Activated naive CD8-positive, alpha-beta T cell treated with anti-CD3 and anti-CD28 coated beads, Interleukin-2, amount 50 U/mL, for 24 hours (primary cell): ENCODE measurements at regions not wholly inside any gene's neighbourhood (a gene's known extent, or its start where the extent isn't known, plus 50 kb on each side); places are given as distances from the start of the nearest gene placed in this dataset.
"Not testable (repeated sequence)": the region's sequence is repeated elsewhere in the genome, so short reads cannot be mapped to it uniquely, and the experiment has no call there.

ENCODE experiments used
- ATAC-seq: fragments of 150-1000 bp; cut with Tn5 transposase; one replicate; pipeline ENCODE4 v1.10.0; 2021
- DNase-seq: peaks from one replicate; pipeline ENCODE4 v3.0.0; 2021
- H3K27ac Mint-ChIP-seq: one replicate; pipeline ENCODE4 v1.8.0; 2021; ENCODE audit warnings: mild to moderate bottlenecking, mixed read lengths
- H3K27me3 Mint-ChIP-seq: one replicate; pipeline ENCODE4 v1.8.0; 2021; ENCODE audit warnings: mixed read lengths
- H3K36me3 Mint-ChIP-seq: one replicate; pipeline ENCODE4 v1.8.0; 2021; ENCODE audit warnings: low read depth, mixed read lengths
- H3K4me1 Mint-ChIP-seq: one replicate; pipeline ENCODE4 v1.8.0; 2021; ENCODE audit warnings: mixed read lengths
- H3K4me3 Mint-ChIP-seq: one replicate; pipeline ENCODE4 v1.8.0; 2021; ENCODE audit warnings: mild to moderate bottlenecking, moderate library complexity, mixed read lengths
- H3K9me3 Mint-ChIP-seq: one replicate; pipeline ENCODE4 v1.8.0; 2021; ENCODE audit warnings: mixed read lengths

DNA sequence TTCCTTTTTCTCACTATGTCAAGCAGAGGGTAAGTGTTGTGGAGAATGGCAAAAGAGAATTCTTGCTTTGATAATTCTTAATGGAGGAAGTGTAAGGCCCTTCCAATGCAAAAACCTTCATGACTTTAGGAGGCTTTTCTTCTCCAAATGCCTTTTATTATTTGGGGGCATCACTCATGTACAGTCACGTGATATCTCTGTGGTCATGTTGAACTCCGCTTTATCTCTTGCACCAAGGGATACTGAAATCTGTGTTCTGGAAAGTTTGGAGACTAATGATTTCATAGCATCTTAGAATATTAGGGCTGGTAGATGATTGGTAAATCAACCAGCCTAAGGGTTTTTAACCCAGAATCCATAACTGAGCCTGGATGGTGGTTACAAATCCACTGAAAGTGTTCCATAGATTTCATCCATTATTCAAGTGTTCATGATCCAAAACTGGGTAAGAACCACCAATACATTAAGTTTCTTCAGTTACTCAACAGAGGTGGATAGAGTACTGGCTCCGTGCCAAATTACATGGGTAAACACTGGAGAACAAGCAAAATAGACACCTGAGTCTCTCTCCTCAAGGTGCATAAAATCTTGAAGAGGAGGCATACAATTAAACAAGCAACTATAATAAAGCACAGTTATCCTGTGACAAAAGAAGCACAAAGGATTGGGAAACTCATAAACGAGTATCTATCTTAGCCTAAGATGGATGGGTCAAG is 169.6 kb upstream of the EPHA4 start:
- H3K36me3 Mint-ChIP-seq: no peaks in the 10 kb centered on the region
- H3K4me1 Mint-ChIP-seq: no peaks in the 10 kb centered on the region
- no peak for DNase-seq
- H3K9me3 Mint-ChIP-seq: peaks cover 15% of the 10 kb centered on the region
- H3K27ac Mint-ChIP-seq: no peak overlapping the region
- no peaks in the 10 kb centered on the region for H3K27me3 Mint-ChIP-seq
- ATAC-seq: no peak
- no peak overlapping the region for H3K4me3 Mint-ChIP-seq

DNA sequence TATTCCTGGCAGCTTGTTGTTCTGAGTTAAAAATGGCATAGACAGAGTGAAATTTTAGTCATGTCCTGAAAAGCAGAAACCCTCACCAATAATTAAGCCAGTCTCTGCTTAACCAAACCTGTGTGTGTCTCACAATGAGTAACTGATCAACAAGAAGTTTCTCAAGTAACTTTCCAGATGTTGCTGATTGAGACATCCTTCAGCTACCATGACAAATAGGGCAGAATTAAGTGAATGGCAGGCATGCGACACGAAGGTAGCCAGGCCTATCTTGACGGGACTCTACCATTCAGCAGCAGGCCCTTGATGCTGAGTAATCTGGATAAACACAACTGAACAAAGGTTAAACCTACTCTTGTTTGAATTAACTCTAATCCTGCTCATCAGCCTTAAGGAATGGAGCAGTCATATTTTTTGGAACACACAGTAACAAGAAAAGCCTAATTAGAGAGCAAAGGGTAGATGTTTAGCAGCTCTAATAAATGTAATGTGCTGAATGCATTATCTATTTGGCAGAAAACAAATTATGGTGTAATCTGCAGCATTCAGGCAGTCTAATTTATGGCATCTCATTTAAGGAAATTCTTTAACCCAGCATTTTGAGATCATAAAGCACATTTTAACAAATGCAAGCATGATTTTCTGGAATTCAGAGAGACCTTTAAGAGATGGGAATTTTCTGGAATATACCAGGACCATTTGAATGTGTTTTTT is 159.5 kb upstream of the EPHA4 start:
- Mint-ChIP-seq H3K9me3 (peaks cover 5% of the 10 kb centered on the region), H3K4me3 (no peak overlapping the region), H3K36me3 (no peaks in the 10 kb centered on the region), H3K27ac (no peak overlapping the region), H3K27me3 (no peaks in the 10 kb centered on the region), H3K4me1 (no peaks in the 10 kb centered on the region)
- no peak for DNase-seq
- ATAC-seq: no peak

DNA sequence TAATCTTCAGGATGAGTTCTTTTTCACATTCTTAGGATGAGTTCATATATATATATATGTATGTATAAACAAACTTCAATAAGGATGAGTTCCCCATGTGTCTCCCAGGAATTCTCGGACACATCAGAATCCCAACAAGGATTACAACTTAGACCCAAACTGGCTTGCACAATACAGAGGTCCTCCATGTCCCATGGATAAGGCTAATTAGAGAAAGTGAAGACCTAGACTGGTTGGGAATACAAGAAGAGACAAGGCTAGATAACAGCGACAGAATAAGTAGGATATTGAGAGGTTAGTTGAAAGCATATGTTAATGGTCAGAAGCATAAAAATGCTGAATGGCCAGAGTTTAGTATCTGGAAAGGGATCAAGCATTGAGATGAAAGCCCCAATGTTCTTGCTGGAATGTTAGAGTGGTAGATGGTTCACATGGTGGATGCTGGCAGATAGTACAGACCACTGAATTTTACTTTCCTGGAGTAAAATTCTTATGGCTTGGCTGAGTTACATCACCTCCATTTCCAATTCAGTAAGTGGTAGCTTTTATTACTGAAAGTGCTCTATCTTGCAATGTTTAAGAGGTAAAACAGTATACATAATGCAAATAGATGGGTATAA is 154.9 kb upstream of the EPHA4 start:
- H3K27me3 Mint-ChIP-seq: no peaks in the 10 kb centered on the region
- no peak for ATAC-seq
- H3K27ac Mint-ChIP-seq: no peak overlapping the region
- H3K36me3 Mint-ChIP-seq: no peaks in the 10 kb centered on the region
- no peaks in the 10 kb centered on the region for H3K4me1 Mint-ChIP-seq
- no peak overlapping the region for H3K4me3 Mint-ChIP-seq
- peaks cover 20% of the 10 kb centered on the region for H3K9me3 Mint-ChIP-seq
- no peak for DNase-seq

DNA sequence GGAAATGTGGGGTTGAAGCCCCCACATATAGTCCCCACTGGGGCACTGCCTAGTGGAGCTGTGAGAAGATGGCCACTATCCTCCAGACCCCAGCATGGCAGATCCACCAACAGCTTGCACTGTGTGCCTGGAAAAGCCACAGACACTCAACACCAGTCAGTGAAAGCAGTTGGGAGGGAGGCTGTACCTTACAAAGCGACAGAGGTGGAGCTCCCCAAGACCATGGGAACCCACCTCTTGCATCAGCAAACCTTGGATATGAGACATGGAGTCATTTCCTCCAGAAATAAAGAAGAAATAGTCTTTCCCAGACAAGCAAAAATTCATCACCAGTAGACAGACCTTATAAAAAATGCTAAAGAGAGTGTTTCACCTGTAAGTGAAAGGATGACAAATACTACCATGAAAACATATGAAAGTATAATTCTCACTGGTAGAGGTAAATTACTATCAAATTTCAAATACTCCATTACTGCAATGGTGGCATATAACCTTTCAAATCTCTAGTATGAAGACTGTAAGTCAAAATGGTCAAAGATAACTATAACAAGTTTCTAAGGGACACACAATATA is 152.6 kb upstream of the EPHA4 start:
- no peaks in the 10 kb centered on the region for H3K27me3 Mint-ChIP-seq
- DNase-seq: peak; percentile 2
- no peaks in the 10 kb centered on the region for H3K36me3 Mint-ChIP-seq
- peaks cover 20% of the 10 kb centered on the region for H3K9me3 Mint-ChIP-seq
- no peak for ATAC-seq
- no peak overlapping the region for H3K27ac Mint-ChIP-seq
- no peak overlapping the region for H3K4me3 Mint-ChIP-seq
- no peaks in the 10 kb centered on the region for H3K4me1 Mint-ChIP-seq

DNA sequence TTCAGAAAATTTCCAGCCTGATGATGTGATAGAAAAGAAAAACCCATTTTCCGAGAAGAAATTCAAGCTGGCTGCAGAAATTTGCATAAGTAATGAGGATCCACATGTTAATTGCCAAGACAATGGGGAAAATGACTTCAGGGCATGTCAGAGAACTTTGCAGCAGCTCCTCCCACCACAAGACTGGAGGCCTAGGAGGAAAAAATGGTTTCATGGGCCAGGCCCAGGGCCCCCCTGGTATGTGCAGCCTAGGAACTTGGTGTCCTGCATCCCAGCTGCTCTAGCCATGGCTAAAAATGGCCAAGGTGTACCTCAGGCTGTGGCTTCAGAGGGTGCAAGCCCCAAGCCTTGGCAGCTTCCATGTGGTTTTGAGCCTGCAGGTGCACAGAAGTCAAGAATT is 152.0 kb upstream of the EPHA4 start:
- DNase-seq, H3K27ac Mint-ChIP-seq, ATAC-seq, H3K27me3 Mint-ChIP-seq, H3K36me3 Mint-ChIP-seq, H3K4me1 Mint-ChIP-seq, H3K4me3 Mint-ChIP-seq: not testable (repeated sequence)
- peaks cover 23% of the 10 kb centered on the region for H3K9me3 Mint-ChIP-seq

DNA sequence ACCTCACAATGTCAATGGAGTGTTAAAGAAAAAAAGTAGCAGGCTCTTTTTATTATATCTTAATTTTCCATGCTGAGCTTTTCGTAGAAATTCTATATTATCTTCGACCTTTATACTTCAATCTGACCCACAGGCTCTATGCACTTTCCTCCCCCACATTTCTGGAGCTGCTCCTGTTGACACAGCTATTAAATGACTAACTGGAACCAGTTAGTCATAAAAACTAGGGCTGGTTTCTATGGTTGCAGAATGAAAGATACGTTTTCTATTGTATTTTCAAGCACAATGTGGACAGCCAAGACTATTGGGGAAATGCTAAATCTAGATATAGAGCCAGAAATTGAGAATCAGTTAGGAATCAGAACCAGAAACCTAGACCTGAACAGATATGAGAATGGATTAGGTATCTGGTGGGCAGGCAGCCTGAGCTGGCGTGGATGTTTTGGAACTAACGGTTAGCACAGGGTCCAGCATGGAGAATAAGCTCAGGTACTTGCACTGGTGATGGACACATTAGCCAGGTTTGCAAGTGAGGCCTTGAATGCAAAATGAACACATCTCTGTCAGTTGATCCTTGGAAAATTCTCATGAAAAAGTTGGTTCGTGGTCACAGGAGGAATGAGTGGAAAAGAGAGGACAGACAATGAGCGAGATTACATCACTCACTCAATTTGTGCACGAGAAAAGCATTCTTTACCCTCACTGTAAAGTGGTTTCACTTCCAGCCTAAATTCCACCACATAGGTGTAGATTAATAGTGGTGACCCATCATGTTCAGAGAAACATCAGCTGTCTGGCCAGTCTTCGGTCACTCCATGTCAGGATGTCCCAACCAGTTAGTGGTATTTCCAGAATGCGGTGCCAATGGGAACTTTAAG is 144.6 kb upstream of the EPHA4 start:
- H3K36me3 Mint-ChIP-seq: no peaks in the 10 kb centered on the region
- no peak overlapping the region for H3K4me3 Mint-ChIP-seq
- no peaks in the 10 kb centered on the region for H3K4me1 Mint-ChIP-seq
- H3K27me3 Mint-ChIP-seq: no peaks in the 10 kb centered on the region
- peaks cover 5% of the 10 kb centered on the region for H3K9me3 Mint-ChIP-seq
- H3K27ac Mint-ChIP-seq: no peak overlapping the region
- DNase-seq (no peak), ATAC-seq (no peak)

DNA sequence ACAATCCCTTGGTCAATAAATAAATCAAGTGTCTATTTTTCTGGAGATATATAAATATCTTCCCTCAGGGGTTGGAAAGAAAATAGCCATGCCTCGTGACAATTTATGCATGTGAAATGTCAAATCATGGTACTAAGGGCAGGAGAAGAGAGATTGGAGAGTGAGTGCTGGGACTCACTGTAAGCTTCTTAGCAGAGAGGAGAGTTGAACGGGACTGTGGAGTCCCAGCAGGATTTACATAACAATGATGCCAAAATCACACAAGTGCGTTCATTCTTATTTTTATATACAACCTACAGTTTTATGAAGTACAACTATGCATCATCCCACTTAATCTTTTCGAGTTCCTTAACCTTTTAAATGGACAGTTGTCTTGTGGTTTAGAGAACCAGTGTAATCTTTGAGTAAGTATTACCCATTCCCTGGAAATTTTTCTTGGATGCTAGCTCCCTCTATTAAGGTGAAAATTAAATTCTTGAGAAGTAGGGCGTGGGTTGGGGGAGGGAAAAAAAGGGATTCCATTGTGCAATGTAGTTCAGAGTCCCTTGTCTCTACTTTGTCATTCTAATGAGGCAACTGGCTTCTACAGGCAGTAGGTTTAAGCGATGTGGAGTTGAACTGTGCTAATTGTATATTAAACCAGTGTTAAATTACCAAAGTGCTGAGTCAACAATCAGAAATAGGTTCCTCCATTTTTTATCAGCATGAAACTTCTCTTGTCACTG is 143.6 kb upstream of the EPHA4 start:
- Mint-ChIP-seq H3K4me1 (no peaks in the 10 kb centered on the region), H3K4me3 (no peak overlapping the region), H3K36me3 (no peaks in the 10 kb centered on the region), H3K27me3 (no peaks in the 10 kb centered on the region), H3K27ac (no peak overlapping the region), H3K9me3 (peaks cover 5% of the 10 kb centered on the region)
- DNase-seq (no peak), ATAC-seq (no peak)

DNA sequence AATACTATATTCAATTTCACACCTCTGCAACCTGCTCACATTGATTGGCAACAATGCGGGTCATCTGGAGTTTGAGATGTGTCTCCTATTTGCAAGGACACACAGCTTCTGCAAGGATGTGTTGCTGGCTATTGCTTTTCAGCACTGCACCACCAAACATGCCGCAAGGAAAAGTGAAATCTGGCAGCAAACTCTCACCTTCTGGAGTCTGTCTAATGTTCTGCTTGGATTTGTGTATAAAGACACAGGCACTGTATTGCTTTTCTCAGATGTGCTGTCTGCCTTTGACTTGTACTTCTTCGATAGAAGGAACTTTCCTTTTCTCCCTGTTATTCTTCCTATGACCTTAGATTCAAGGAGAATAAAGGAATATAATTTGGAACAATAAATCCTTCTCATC is 138.6 kb upstream of the EPHA4 start:
- DNase-seq (no peak), ATAC-seq (no peak)
- Mint-ChIP-seq H3K4me1 (no peaks in the 10 kb centered on the region), H3K9me3 (peaks cover 4% of the 10 kb centered on the region), H3K36me3 (no peaks in the 10 kb centered on the region), H3K27ac (no peak overlapping the region), H3K4me3 (no peak overlapping the region), H3K27me3 (no peaks in the 10 kb centered on the region)

DNA sequence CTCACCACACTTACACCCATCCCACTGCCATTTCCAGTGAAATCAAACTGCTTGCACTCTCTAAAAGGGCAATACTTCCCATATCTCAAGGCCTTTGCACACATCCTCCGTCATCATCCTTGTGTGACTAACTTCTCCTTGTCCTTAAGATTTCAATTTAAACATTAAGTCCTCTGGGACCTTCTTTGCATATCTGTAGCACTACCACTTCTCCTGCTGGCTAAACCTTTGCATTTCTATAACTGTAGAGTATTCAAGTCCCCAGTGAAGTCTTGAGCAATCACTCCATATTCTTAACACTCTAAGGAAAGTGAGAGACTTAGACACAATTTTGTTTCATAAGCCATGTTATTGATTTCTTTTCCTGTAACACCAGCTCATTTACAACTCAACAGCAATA is 136.8 kb upstream of the EPHA4 start:
- Mint-ChIP-seq H3K27me3 (no peaks in the 10 kb centered on the region), H3K27ac (no peak overlapping the region), H3K4me3 (no peak overlapping the region), H3K4me1 (no peaks in the 10 kb centered on the region), H3K36me3 (no peaks in the 10 kb centered on the region), H3K9me3 (peaks cover 4% of the 10 kb centered on the region)
- ATAC-seq: no peak
- no peak for DNase-seq

DNA sequence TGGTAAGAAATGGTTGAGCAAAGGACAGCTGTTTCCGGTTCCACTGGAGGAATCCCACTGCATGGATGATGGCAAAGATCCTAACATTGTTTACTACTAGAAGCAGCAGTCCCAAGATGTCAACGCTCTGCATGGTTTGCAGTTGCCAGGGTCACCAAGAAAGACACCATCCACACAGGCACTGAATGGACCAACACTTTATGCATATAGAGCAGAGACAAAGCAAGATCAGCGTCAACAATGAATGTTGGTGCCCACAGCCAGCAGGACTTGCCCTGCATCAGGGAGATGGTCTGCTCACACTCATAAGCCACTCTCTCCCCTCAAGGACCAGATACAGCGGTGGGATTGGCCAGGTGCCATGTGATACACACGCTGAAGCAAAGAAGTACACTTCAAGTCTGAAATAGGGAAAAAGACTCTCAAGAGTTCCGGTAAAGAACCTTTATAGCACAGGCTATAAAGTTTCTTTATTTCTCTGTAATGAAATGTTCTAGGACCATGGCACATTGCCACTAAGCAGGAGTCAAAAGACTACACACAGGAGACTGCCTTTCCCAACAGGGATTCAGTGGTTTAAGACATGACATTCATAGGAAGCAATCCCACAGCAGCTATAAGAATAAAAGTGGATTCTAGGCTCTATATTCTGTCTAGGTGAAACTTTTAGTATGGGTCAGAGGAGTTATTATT is 133.2 kb upstream of the EPHA4 start:
- Mint-ChIP-seq H3K4me3 (no peak overlapping the region), H3K27me3 (no peaks in the 10 kb centered on the region), H3K36me3 (no peaks in the 10 kb centered on the region), H3K27ac (no peak overlapping the region), H3K9me3 (peaks cover 4% of the 10 kb centered on the region), H3K4me1 (no peaks in the 10 kb centered on the region)
- no peak for ATAC-seq
- no peak for DNase-seq

DNA sequence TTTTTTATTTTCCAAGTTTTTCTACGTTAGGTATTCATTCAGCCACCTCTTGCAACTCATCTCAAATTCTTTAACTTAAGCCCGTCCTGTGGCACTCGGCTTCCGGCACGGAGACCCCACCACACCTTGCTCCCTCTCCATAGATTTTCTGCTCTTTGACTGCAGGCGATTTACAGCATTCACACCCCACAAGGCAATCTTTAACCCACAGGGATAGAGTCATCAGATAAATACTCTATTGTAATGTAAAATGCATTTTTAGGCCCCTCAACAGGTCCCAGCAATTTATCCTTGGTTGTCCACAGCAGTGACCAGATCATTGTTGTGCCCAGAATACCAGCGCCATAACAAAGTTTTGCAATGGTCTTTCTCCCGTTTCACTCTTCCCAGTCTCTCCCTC is 132.3 kb upstream of the EPHA4 start:
- Mint-ChIP-seq H3K9me3 (peaks cover 4% of the 10 kb centered on the region), H3K36me3 (no peaks in the 10 kb centered on the region), H3K4me3 (no peak overlapping the region), H3K27ac (no peak overlapping the region), H3K4me1 (no peaks in the 10 kb centered on the region), H3K27me3 (no peaks in the 10 kb centered on the region)
- ATAC-seq (no peak), DNase-seq (no peak)

DNA sequence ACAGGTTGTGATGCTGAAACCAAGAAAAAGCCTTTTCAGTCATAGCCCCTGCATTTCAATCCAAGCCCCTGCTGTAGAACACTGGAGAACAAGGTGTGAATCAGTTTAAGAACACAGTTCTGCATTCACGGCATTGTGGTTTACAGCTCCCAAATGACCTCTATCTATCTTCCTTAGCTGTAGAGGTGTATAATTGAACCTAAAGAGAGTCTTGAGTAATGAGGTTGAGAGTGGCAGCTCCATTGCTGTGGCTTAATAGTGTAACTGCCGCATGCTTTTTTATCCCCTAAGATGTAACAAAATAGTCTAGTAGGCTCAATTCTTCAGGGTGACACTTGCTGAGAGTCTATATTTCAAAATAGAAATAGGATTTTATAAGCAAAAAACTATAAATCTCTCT is 121.3 kb upstream of the EPHA4 start:
- ATAC-seq: no peak
- no peak for DNase-seq
- H3K9me3 Mint-ChIP-seq: no peaks in the 10 kb centered on the region
- H3K4me1 Mint-ChIP-seq: no peaks in the 10 kb centered on the region
- no peaks in the 10 kb centered on the region for H3K27me3 Mint-ChIP-seq
- no peaks in the 10 kb centered on the region for H3K36me3 Mint-ChIP-seq
- H3K4me3 Mint-ChIP-seq: no peak overlapping the region
- H3K27ac Mint-ChIP-seq: no peak overlapping the region

DNA sequence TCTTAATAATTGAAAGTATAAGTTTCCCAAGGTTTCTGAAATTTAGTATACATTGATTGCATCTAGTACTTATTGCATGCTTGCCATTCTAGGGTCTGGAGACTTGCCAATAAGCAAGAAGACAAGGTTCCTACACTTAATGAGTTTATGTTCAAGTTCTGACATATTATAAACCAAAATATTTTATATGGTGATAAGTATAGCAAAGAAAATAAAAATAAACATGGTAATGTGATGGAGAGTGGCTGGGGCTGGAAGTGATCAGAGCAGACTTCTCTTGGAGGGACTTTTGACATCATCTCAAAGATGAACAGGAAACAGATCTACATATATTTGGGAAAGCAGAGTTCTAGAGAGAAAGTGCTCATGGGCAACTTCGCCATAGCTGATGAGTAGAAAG is 119.5 kb upstream of the EPHA4 start:
- H3K4me1 Mint-ChIP-seq: no peaks in the 10 kb centered on the region
- no peak for ATAC-seq

More for the DNA sequence above, 119.5 kb upstream of the EPHA4 start:
- Mint-ChIP-seq H3K9me3 (no peaks in the 10 kb centered on the region), H3K4me3 (no peak overlapping the region), H3K27me3 (no peaks in the 10 kb centered on the region), H3K27ac (no peak overlapping the region), H3K36me3 (no peaks in the 10 kb centered on the region)
- DNase-seq: no peak
